ENCODE measurements at regions not wholly inside any gene's neighbourhood (a gene's known extent, or its start where the extent isn't known, plus 50 kb on each side); places are given as distances from the start of the nearest gene placed in this dataset.

- TF ChIP-seq CTCF (IDR thresholded peaks at IDR 0.05; ENCODE audit: low read length, missing control alignments): no peak
- DNase-seq (ENCODE audit: low read depth): no peak
Observed at GRCh38 chr20:43365691-43366090, 92.0 kb upstream of the SRSF6 start.

GRCh38 chr20:43364001-43364400, 93.7 kb upstream of the SRSF6 start:
- H3K4me3 ChIP-seq (replicated peaks; ENCODE audit: low read depth, low read length): no peak overlapping the region
- no peak for TF ChIP-seq CTCF (IDR thresholded peaks at IDR 0.05; ENCODE audit: low read length, missing control alignments)
- DNase-seq (ENCODE audit: low read depth): no peak

More at GRCh38 chr20:43365691-43366090, 92.0 kb upstream of the SRSF6 start:
- no peak overlapping the region for H3K4me3 ChIP-seq (replicated peaks; ENCODE audit: low read depth, low read length)

- H3K4me3 ChIP-seq (replicated peaks; ENCODE audit: low read depth, low read length): no peak overlapping the region
- TF ChIP-seq CTCF (IDR thresholded peaks at IDR 0.05; ENCODE audit: low read length, missing control alignments): no peak
- DNase-seq (ENCODE audit: low read depth): no peak
Observed at GRCh38 chr20:43363506-43363905, 94.2 kb upstream of the SRSF6 start.

GRCh38 chr20:43361526-43361925, 96.2 kb upstream of the SRSF6 start:
- no peak for DNase-seq (ENCODE audit: low read depth)
- TF ChIP-seq CTCF (IDR thresholded peaks at IDR 0.05; ENCODE audit: low read length, missing control alignments): no peak
- no peak overlapping the region for H3K4me3 ChIP-seq (replicated peaks; ENCODE audit: low read depth, low read length)

- no peak for TF ChIP-seq CTCF (IDR thresholded peaks at IDR 0.05; ENCODE audit: low read length, missing control alignments)
- no peak overlapping the region for H3K4me3 ChIP-seq (replicated peaks; ENCODE audit: low read depth, low read length)
- DNase-seq (ENCODE audit: low read depth): no peak
Observed at GRCh38 chr20:43360016-43360415, 97.7 kb upstream of the SRSF6 start.

GRCh38 chr20:43358811-43359210, 98.9 kb upstream of the SRSF6 start:
- TF ChIP-seq CTCF (IDR thresholded peaks at IDR 0.05; ENCODE audit: low read length, missing control alignments): no peak
- DNase-seq (ENCODE audit: low read depth): no peak
- H3K4me3 ChIP-seq (replicated peaks; ENCODE audit: low read depth, low read length): no peak overlapping the region

- DNase-seq (ENCODE audit: low read depth): no peak
- H3K4me3 ChIP-seq (replicated peaks; ENCODE audit: low read depth, low read length): no peak overlapping the region
- TF ChIP-seq CTCF (IDR thresholded peaks at IDR 0.05; ENCODE audit: low read length, missing control alignments): no peak
Observed at GRCh38 chr20:43357352-43357751, 100.3 kb upstream of the SRSF6 start.

Data from fibroblast of pulmonary artery (primary cell).